CD14-positive monocyte (primary cell): ENCODE measurements at regions not wholly inside any gene's neighbourhood (a gene's known extent, or its start where the extent isn't known, plus 50 kb on each side); places are given as distances from the start of the nearest gene placed in this dataset.

Experiments
- DNase-seq, 3 donors: peaks; one replicate each; pipeline ENCODE4 v3.0.0-alpha.2; 2011 to 2022
- H2AFZ ChIP-seq: 2 replicates; pipeline ENCODE4 v1.6.0; 2012; ENCODE audit warnings: mild to moderate bottlenecking, low read depth, low read length, inconsistent platforms; ENCODE audit not compliant: insufficient read depth, poor library complexity, severe bottlenecking
- H3K27ac ChIP-seq, 2 donors: 1 replicate in 1 of 2; 2 replicates in 1 of 2; pipeline ENCODE4 v1.5.1; 2012 to 2013; ENCODE audit warnings: low read length in 2 of 2, control low read depth in 1 of 2, inconsistent platforms in 1 of 2, low read depth in 1 of 2, mild to moderate bottlenecking in 1 of 2
- H3K27me3 ChIP-seq, 2 donors: one replicate each; pipeline versions ENCODE4 v1.6.0 to v1.6.1; 2011 to 2013; ENCODE audit warnings: low read length in 2 of 2; ENCODE audit not compliant: control insufficient read depth in 2 of 2, insufficient read depth in 2 of 2
- H3K36me3 ChIP-seq, 2 donors: replicated peaks in 1 of 2; 1 replicate in 1 of 2; 2 replicates in 1 of 2; pipeline versions ENCODE4 v1.5.1 to v1.6.1; 2012 to 2013; ENCODE audit warnings: low read length in 2 of 2, control low read depth in 1 of 2, inconsistent platforms in 1 of 2, mild to moderate bottlenecking in 1 of 2; ENCODE audit not compliant: insufficient read depth in 2 of 2, control insufficient read depth in 1 of 2
- H3K4me1 ChIP-seq, 2 donors: 1 replicate in 1 of 2; 2 replicates in 1 of 2; pipeline versions ENCODE4 v1.5.1 to v1.6.1; 2012 to 2013; ENCODE audit warnings: low read length in 2 of 2, control low read depth in 1 of 2, inconsistent platforms in 1 of 2, mild to moderate bottlenecking in 1 of 2, moderate library complexity in 1 of 2; ENCODE audit not compliant: insufficient read depth in 2 of 2, control insufficient read depth in 1 of 2
- H3K4me2 ChIP-seq: replicated peaks from 2 replicates; pipeline ENCODE3; 2012; ENCODE audit warnings: low read length, moderate library complexity, mild to moderate bottlenecking; ENCODE audit not compliant: poor library complexity, severe bottlenecking; ENCODE audit errors: extremely low read depth
- H3K4me3 ChIP-seq, 3 experiments: fragments of 200-600 bp in 1 of 3; sonication (generic) in 1 of 3; replicated peaks in 1 of 3; 1 replicate in 2 of 3; 2 replicates in 1 of 3; pipeline ENCODE4 v1.5.1; 2011 to 2013; ENCODE audit warnings: low read length in 3 of 3, mild to moderate bottlenecking in 3 of 3, control low read depth in 2 of 3, low read depth in 2 of 3, inconsistent platforms in 1 of 3, moderate library complexity in 1 of 3
- H3K79me2 ChIP-seq: 2 replicates; pipeline ENCODE4 v1.6.0; 2012; ENCODE audit warnings: mild to moderate bottlenecking, control low read depth, inconsistent platforms, low read length, moderate library complexity; ENCODE audit not compliant: insufficient read depth
- H3K9ac ChIP-seq: 2 replicates; pipeline ENCODE4 v1.6.0; 2017; ENCODE audit warnings: low read length, mild to moderate bottlenecking; ENCODE audit not compliant: insufficient read depth, poor library complexity, severe bottlenecking
- H3K9me3 ChIP-seq, 2 donors: replicated peaks in 1 of 2; 1 replicate in 1 of 2; 2 replicates in 1 of 2; pipeline versions ENCODE4 v1.5.1 to v1.6.1; 2012 to 2013; ENCODE audit warnings: low read length in 2 of 2, control low read depth in 1 of 2; ENCODE audit not compliant: control insufficient read depth in 1 of 2, insufficient read depth in 1 of 2
- H4K20me1 ChIP-seq: 2 replicates; pipeline ENCODE4 v1.6.0; 2012; ENCODE audit warnings: mild to moderate bottlenecking, low read length, control low read depth, moderate library complexity; ENCODE audit not compliant: insufficient read depth
- H3K27ac Mint-ChIP-seq, 7 donors: one replicate each; pipeline ENCODE4 v1.8.0; 2020; ENCODE audit warnings: mild to moderate bottlenecking in 7 of 7, mixed read lengths in 7 of 7, moderate library complexity in 6 of 7, inconsistent platforms in 2 of 7
- H3K27me3 Mint-ChIP-seq, 3 donors: one replicate each; pipeline ENCODE4 v1.8.0; 2021 to 2022; ENCODE audit warnings: low read depth in 3 of 3, mild to moderate bottlenecking in 3 of 3, mixed read lengths in 3 of 3, moderate library complexity in 3 of 3, inconsistent platforms in 1 of 3
- H3K36me3 Mint-ChIP-seq, 2 donors: one replicate each; pipeline ENCODE4 v1.8.0; 2020; ENCODE audit warnings: mixed read lengths in 2 of 2, inconsistent platforms in 1 of 2, mild to moderate bottlenecking in 1 of 2
- H3K4me1 Mint-ChIP-seq: one replicate; pipeline ENCODE4 v1.8.0; 2020; ENCODE audit warnings: mild to moderate bottlenecking, mixed read lengths
- H3K4me3 Mint-ChIP-seq, 2 donors: one replicate each; pipeline ENCODE4 v1.8.0; 2020; ENCODE audit warnings: mild to moderate bottlenecking in 2 of 2, mixed read lengths in 2 of 2, moderate library complexity in 1 of 2
- H3K9me3 Mint-ChIP-seq, 7 donors: one replicate each; pipeline ENCODE4 v1.8.0; 2020 to 2022; ENCODE audit warnings: mixed read lengths in 7 of 7, mild to moderate bottlenecking in 6 of 7, moderate library complexity in 6 of 7, inconsistent platforms in 2 of 7
- WGBS: methylation state at CpG from one replicate; pipeline ENCODE4 v1.1.5; 2013; ENCODE audit warnings: missing lambda C conversion rate; ENCODE audit not compliant: insufficient coverage; 5-methylcytosine and 5-hydroxymethylcytosine counted together
- intact Hi-C, 2 donors: fragments of 100-400 bp; cut with micrococcal nuclease; formaldehyde crosslinking; loops; one replicate each; pipeline versions ENCODE4 v1.15.0 to v1.15.1; 2023
- TF ChIP-seq, protein P1 (sequence below): fragments of 200-600 bp; IDR thresholded peaks from one replicate; pipeline ENCODE4 v1.8.0; 2022; ENCODE audit warnings: antibody characterized with exemption, mild to moderate bottlenecking

DNA sequence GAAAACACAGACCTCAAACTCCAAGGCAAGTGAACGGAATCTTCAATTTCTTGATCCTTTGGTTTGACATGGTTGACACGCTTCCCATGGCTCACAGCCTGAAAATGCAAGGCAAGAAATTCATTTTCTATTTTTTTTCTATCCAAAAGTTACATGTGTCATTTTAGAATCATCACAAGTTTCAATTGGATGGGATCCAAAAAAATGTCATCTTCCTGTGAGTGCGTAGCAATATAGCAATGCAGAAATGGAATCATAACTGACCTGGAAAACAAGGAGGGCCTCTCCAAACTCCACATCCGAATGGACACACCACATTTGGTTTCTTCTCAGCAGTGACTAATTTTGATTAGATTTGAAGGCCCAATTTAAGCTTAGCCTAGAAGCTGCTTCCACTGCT is 175.8 kb upstream of the ATP11B start:
- WGBS, result 80% methylated on average over 1 of the region's 4 CpGs
- intact Hi-C loops, result no loop called here
- H3K4me2 ChIP-seq, result no peak overlapping the region
- Mint-ChIP-seq H3K4me3 (no peak overlapping the region), H3K4me1 (no peaks in the 10 kb centered on the region), H3K27me3 (peaks cover 3 to 11% (median 4%) of the 10 kb centered on the region in 3 donors), H3K27ac (no peak overlapping the region), H3K9me3 (no peaks in the 10 kb centered on the region), H3K36me3 (no peaks in the 10 kb centered on the region)
- H3K4me3 ChIP-seq, result no peak overlapping the region
- no peaks in the 10 kb centered on the region for H3K9me3 ChIP-seq
- H3K9ac ChIP-seq, result no peak overlapping the region
- no peaks in the 10 kb centered on the region for H3K4me1 ChIP-seq
- H4K20me1 ChIP-seq, result no peaks in the 10 kb centered on the region
- TF ChIP-seq, protein P1, sequence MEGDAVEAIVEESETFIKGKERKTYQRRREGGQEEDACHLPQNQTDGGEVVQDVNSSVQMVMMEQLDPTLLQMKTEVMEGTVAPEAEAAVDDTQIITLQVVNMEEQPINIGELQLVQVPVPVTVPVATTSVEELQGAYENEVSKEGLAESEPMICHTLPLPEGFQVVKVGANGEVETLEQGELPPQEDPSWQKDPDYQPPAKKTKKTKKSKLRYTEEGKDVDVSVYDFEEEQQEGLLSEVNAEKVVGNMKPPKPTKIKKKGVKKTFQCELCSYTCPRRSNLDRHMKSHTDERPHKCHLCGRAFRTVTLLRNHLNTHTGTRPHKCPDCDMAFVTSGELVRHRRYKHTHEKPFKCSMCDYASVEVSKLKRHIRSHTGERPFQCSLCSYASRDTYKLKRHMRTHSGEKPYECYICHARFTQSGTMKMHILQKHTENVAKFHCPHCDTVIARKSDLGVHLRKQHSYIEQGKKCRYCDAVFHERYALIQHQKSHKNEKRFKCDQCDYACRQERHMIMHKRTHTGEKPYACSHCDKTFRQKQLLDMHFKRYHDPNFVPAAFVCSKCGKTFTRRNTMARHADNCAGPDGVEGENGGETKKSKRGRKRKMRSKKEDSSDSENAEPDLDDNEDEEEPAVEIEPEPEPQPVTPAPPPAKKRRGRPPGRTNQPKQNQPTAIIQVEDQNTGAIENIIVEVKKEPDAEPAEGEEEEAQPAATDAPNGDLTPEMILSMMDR, result no peak
- H3K36me3 ChIP-seq, result no peaks in the 10 kb centered on the region
- H3K27me3 ChIP-seq, result no peaks in the 10 kb centered on the region
- no peak overlapping the region for H3K27ac ChIP-seq
- no peak for DNase-seq
- H2AFZ ChIP-seq, result no peak overlapping the region
- H3K79me2 ChIP-seq, result no peaks in the 10 kb centered on the region

DNA sequence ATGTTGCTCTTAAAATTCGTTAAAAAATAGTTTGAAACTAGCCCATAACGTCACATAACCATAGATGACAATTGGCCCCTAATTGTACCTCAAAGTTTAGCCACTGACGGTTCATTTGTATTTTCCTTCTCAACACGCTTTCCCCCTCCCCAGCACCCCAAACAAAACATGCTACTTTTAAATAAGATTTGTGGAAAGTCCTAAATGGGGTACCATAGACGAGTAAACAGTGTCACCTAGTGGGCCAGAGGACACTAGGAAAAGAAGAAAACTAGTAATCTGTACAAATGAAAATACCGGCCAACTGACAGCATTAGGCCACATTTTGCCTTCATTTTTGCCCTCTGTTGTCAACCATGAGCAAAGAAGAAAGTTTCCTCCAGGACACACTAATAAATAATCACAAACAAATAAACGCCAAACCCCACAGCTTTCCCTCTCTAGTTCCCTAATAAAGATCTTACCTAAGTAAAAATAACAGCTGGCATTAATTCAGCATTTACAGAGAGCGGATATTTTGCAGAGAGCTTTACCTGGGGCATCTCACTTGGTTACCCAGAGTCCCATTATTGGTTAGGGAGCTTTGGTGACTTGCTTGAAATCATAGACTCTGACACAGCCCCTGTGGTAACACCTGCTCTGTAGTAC is 175.1 kb upstream of the ATP11B start:
- no peak overlapping the region for H3K4me2 ChIP-seq

More for the DNA sequence above, 175.1 kb upstream of the ATP11B start:
- Histone ChIP-seq H3K9me3 (no peaks in the 10 kb centered on the region), H3K36me3 (no peaks in the 10 kb centered on the region), H4K20me1 (no peaks in the 10 kb centered on the region), H3K4me1 (no peaks in the 10 kb centered on the region), H3K79me2 (no peaks in the 10 kb centered on the region), H2AFZ (no peak overlapping the region), H3K4me3 (no peak overlapping the region), H3K9ac (no peak overlapping the region), H3K27ac (no peak overlapping the region), H3K27me3 (no peaks in the 10 kb centered on the region)
- no peak for DNase-seq
- no peaks in the 10 kb centered on the region for H3K36me3 Mint-ChIP-seq
- H3K4me1 Mint-ChIP-seq, result no peaks in the 10 kb centered on the region
- no peaks in the 10 kb centered on the region for H3K9me3 Mint-ChIP-seq
- 60% methylated on average over 2 of the region's 8 CpGs for WGBS
- intact Hi-C loops, result no loop called here
- no peak overlapping the region for H3K4me3 Mint-ChIP-seq
- H3K27ac Mint-ChIP-seq, result no peak overlapping the region
- TF ChIP-seq, protein P1, result no peak
- H3K27me3 Mint-ChIP-seq, result peaks cover 3 to 11% (median 4%) of the 10 kb centered on the region in 3 donors
